ENCODE measurements at regions not wholly inside any gene's neighbourhood (a gene's known extent, or its start where the extent isn't known, plus 50 kb on each side); places are given as distances from the start of the nearest gene placed in this dataset.

DNA sequence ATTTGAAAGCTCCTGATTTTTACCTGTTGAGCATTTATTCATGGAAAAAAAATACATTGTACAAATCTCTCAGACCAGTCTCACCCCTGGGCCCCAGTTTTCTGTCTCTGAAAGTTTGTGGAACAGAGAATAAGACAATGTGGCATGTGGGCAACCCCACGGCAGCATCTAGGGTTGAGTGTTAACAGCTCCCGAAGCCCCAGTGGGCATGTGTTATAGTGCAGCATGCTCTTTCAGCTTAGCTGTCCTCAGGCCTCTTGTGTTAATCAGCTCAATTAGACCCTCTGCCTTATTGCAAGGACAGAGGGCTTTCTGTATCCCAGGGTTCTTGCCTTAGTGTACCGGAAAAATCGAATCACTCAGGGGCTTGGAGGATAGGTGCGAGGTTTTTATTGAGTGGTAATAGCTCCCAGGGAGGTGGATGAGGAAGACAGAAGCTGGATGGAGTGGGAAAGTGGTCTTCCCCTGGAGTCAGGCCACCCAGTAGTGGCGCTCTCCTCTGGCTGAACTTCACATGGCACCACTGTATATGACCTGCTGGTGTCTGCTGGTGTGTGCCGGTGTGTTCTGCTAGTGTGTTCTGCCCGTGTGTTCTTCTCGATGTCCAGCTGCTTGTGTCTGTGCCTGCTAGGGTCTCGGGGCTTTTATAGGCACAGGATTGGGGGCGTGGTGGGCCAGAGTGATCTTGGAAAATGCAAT lies 382.8 kb downstream of the EPM2A start:
- BruUV-seq (replicated peaks): no TSS peak
- no peak for TF ChIP-seq SIN3A (IDR thresholded peaks at IDR 0.05; ENCODE audit: borderline replicate concordance, insufficient read depth, low read depth, low read length)
- no peak for TF ChIP-seq POLR2AphosphoS5 (IDR thresholded peaks at IDR 0.05; ENCODE audit: low read depth, low read length)
- TF ChIP-seq, protein P1, sequence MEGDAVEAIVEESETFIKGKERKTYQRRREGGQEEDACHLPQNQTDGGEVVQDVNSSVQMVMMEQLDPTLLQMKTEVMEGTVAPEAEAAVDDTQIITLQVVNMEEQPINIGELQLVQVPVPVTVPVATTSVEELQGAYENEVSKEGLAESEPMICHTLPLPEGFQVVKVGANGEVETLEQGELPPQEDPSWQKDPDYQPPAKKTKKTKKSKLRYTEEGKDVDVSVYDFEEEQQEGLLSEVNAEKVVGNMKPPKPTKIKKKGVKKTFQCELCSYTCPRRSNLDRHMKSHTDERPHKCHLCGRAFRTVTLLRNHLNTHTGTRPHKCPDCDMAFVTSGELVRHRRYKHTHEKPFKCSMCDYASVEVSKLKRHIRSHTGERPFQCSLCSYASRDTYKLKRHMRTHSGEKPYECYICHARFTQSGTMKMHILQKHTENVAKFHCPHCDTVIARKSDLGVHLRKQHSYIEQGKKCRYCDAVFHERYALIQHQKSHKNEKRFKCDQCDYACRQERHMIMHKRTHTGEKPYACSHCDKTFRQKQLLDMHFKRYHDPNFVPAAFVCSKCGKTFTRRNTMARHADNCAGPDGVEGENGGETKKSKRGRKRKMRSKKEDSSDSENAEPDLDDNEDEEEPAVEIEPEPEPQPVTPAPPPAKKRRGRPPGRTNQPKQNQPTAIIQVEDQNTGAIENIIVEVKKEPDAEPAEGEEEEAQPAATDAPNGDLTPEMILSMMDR (IDR thresholded peaks at IDR 0.05): no peak
- TF ChIP-seq TCF7L2 (IDR thresholded peaks at IDR 0.05; ENCODE audit: low read depth, low read length): no peak
- TF ChIP-seq, protein P2, sequence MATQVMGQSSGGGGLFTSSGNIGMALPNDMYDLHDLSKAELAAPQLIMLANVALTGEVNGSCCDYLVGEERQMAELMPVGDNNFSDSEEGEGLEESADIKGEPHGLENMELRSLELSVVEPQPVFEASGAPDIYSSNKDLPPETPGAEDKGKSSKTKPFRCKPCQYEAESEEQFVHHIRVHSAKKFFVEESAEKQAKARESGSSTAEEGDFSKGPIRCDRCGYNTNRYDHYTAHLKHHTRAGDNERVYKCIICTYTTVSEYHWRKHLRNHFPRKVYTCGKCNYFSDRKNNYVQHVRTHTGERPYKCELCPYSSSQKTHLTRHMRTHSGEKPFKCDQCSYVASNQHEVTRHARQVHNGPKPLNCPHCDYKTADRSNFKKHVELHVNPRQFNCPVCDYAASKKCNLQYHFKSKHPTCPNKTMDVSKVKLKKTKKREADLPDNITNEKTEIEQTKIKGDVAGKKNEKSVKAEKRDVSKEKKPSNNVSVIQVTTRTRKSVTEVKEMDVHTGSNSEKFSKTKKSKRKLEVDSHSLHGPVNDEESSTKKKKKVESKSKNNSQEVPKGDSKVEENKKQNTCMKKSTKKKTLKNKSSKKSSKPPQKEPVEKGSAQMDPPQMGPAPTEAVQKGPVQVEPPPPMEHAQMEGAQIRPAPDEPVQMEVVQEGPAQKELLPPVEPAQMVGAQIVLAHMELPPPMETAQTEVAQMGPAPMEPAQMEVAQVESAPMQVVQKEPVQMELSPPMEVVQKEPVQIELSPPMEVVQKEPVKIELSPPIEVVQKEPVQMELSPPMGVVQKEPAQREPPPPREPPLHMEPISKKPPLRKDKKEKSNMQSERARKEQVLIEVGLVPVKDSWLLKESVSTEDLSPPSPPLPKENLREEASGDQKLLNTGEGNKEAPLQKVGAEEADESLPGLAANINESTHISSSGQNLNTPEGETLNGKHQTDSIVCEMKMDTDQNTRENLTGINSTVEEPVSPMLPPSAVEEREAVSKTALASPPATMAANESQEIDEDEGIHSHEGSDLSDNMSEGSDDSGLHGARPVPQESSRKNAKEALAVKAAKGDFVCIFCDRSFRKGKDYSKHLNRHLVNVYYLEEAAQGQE (IDR thresholded peaks at IDR 0.05; ENCODE audit: insufficient read depth in 1 of 2, low read depth in 2 of 2, low read length in 1 of 2): no peak
- CTCF ChIA-PET: no interaction called here
- POLR2A ChIA-PET: no interaction called here
- in situ Hi-C loops (cut with HindIII; ENCODE audit: low pct_unique_long_range_greater_than_20kb, low sequenced_read_pairs): no loop called here
- no peaks in the 10 kb centered on the region for H3K36me3 ChIP-seq (ENCODE audit: control insufficient read depth, insufficient read depth, low read length)
- H3K9me3 ChIP-seq (ENCODE audit: control insufficient read depth, insufficient read depth, low read depth, low read length): no peaks in the 10 kb centered on the region
- no peaks in the 10 kb centered on the region for H3K27me3 ChIP-seq (ENCODE audit: control insufficient read depth, insufficient read depth, low read length)
- H3K4me3 ChIP-seq (ENCODE audit: low read depth in 2 of 2, low read length in 2 of 2): no peak overlapping the region
- no peaks in the 10 kb centered on the region for H3K4me1 ChIP-seq (ENCODE audit: control insufficient read depth, insufficient read depth, low read length)
- ATAC-seq: no peak
- intact Hi-C loops (cut with micrococcal nuclease; ENCODE audit: unreplicated experiment): no loop called here
- H3K27ac ChIP-seq (ENCODE audit: low read length): no peak overlapping the region
- DNase-seq (ENCODE audit: low read depth, low spot score): no peak

DNA sequence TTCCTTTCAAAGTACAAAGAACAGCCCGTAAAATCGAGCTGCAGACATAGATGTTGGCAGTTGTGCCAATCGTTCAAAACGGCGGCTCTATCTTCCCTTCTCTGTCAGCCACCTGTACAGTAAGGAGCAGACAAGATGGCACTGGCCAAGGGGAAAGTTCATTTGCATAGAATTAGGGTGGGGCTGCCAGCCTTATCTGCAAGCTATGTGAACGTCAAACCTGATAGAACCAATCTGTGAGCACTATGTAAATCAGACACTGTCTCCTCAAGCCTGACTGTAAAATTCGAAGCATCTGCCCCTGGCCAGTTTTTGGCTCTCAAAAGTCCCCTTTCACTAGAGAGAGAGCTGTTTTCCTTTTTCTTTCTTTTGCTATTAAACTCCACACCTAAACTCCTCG lies 374.5 kb downstream of the EPM2A start:
- ChIA-PET CTCF (interaction anchor here (0.7 kb wide), 1 partner anchor 35 kb away, joined by 5 read pairs; no protein-coding TSS in a partner anchor), POLR2A (no interaction called here)
- DNase-seq (ENCODE audit: low read depth, low spot score) (no peak), ATAC-seq (no peak)
- no peak overlapping the region for H3K4me3 ChIP-seq (ENCODE audit: low read depth in 2 of 2, low read length in 2 of 2)
- BruUV-seq (replicated peaks): no TSS peak
- no peaks in the 10 kb centered on the region for H3K36me3 ChIP-seq (ENCODE audit: control insufficient read depth, insufficient read depth, low read length)
- H3K9me3 ChIP-seq (ENCODE audit: control insufficient read depth, insufficient read depth, low read depth, low read length): peaks cover 7% of the 10 kb centered on the region; the same call in 1 of the 2 replicates
- H3K27me3 ChIP-seq (ENCODE audit: control insufficient read depth, insufficient read depth, low read length): no peaks in the 10 kb centered on the region
- TF ChIP-seq TCF7L2 (IDR thresholded peaks at IDR 0.05; ENCODE audit: low read depth, low read length): no peak
- TF ChIP-seq, protein P2 (IDR thresholded peaks at IDR 0.05; ENCODE audit: insufficient read depth in 1 of 2, low read depth in 2 of 2, low read length in 1 of 2): no peak
- TF ChIP-seq, protein P1 (IDR thresholded peaks at IDR 0.05): no peak
- no peak for TF ChIP-seq SIN3A (IDR thresholded peaks at IDR 0.05; ENCODE audit: borderline replicate concordance, insufficient read depth, low read depth, low read length)
- no peak for TF ChIP-seq POLR2AphosphoS5 (IDR thresholded peaks at IDR 0.05; ENCODE audit: low read depth, low read length)
- H3K4me1 ChIP-seq (ENCODE audit: control insufficient read depth, insufficient read depth, low read length): no peaks in the 10 kb centered on the region
- H3K27ac ChIP-seq (ENCODE audit: low read length): no peak overlapping the region
- intact Hi-C loops (cut with micrococcal nuclease; ENCODE audit: unreplicated experiment) (no loop called here), in situ Hi-C loops (cut with HindIII; ENCODE audit: low pct_unique_long_range_greater_than_20kb, low sequenced_read_pairs) (no loop called here)
